NOMO-1 treated with DMSO at 0.1 percent for 48 hours (cell line): ENCODE measurements at regions not wholly inside any gene's neighbourhood (a gene's known extent, or its start where the extent isn't known, plus 50 kb on each side); places are given as distances from the start of the nearest gene placed in this dataset.

ENCODE experiments used
- DNase-seq: peaks from one replicate; lab custom pipeline; 2025; ENCODE audit not compliant: unreplicated experiment; lab: John Stamatoyannopoulos, UW

GRCh38 chr11:70833554-70833953, 418.8 kb downstream of the SHANK2 start:
- no peak for DNase-seq

- no peak for DNase-seq
These were observed 418.0 kb downstream of the SHANK2 start for GRCh38 chr11:70834277-70834940.

- no peak for DNase-seq
These were observed 417.3 kb downstream of the SHANK2 start for GRCh38 chr11:70834984-70835560.

- no peak for DNase-seq
These were observed 416.3 kb downstream of the SHANK2 start for GRCh38 chr11:70836071-70836470.

GRCh38 chr11:70838198-70838597, 414.2 kb downstream of the SHANK2 start:
- no peak for DNase-seq

- DNase-seq: no peak
These were observed 412.5 kb downstream of the SHANK2 start for GRCh38 chr11:70839851-70840250.

- no peak for DNase-seq
These were observed 411.1 kb downstream of the SHANK2 start for GRCh38 chr11:70841264-70841663.

- no peak for DNase-seq
These were observed 410.1 kb downstream of the SHANK2 start for GRCh38 chr11:70842256-70842655.

- no peak for DNase-seq
These were observed 409.7 kb downstream of the SHANK2 start for GRCh38 chr11:70842701-70843100.

GRCh38 chr11:70843906-70844305, 408.5 kb downstream of the SHANK2 start:
- DNase-seq: no peak

GRCh38 chr11:70844387-70844786, 408.0 kb downstream of the SHANK2 start:
- DNase-seq: no peak

GRCh38 chr11:70845591-70846041, 406.8 kb downstream of the SHANK2 start:
- DNase-seq: no peak

- DNase-seq: no peak
These were observed 405.4 kb downstream of the SHANK2 start for GRCh38 chr11:70846781-70847655.

GRCh38 chr11:70848243-70848750, 404.1 kb downstream of the SHANK2 start:
- DNase-seq: no peak

GRCh38 chr11:70849031-70849430, 403.3 kb downstream of the SHANK2 start:
- DNase-seq: no peak

GRCh38 chr11:70851308-70851707, 401.1 kb downstream of the SHANK2 start:
- no peak for DNase-seq

GRCh38 chr11:70851907-70852306, 400.5 kb downstream of the SHANK2 start:
- DNase-seq: no peak

GRCh38 chr11:70853068-70853769, 399.2 kb downstream of the SHANK2 start:
- no peak for DNase-seq

GRCh38 chr11:70853770-70854108, 398.6 kb downstream of the SHANK2 start:
- no peak for DNase-seq

- DNase-seq: no peak
These were observed 398.2 kb downstream of the SHANK2 start for GRCh38 chr11:70854201-70854600.

- DNase-seq: no peak
These were observed 397.3 kb downstream of the SHANK2 start for GRCh38 chr11:70854901-70855556.
